Activated CD8-positive, alpha-beta memory T cell treated with anti-CD3 and anti-CD28 coated beads, Interleukin-2, amount 50 U/mL, for 1 hour (primary cell): ENCODE measurements at regions not wholly inside any gene's neighbourhood (a gene's known extent, or its start where the extent isn't known, plus 50 kb on each side); places are given as distances from the start of the nearest gene placed in this dataset.
"Not testable (repeated sequence)": the region's sequence is repeated elsewhere in the genome, so short reads cannot be mapped to it uniquely, and the experiment has no call there.

ENCODE experiments used
- DNase-seq: peaks from one replicate; pipeline ENCODE4 v3.0.0-alpha.2; 2020; ENCODE audit errors: extremely low read depth

GRCh38 chr13:21228738-21229137 is 52.3 kb downstream of the MRPL57 start:
- no peak for DNase-seq

GRCh38 chr13:21229241-21230024 is 53.0 kb downstream of the MRPL57 start:
- DNase-seq, result no peak

DNA sequence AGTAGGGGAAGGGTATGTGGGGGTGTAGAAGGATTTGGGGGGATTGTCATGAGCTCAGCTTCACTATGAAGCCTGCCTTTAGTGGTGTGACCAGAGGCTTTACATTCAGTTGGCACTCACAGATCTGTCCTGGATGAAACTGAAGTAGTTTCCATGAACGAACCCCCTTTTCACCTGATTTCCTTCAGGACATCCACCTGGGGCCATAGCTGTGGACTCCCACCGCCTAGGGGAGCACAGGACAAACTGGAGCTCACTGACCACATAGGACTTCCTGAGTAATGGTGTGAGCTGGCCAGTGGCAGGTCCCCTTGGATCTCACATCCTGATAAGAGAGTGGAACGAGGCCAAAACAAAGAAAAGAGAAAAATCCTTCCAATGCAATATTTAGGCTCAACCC is 54.1 kb downstream of the MRPL57 start:
- DNase-seq, result no peak

- no peak for DNase-seq
These were observed 55.0 kb downstream of the MRPL57 start for GRCh38 chr13:21231426-21231940.

- no peak for DNase-seq
These were observed 55.7 kb downstream of the MRPL57 start for GRCh38 chr13:21232196-21232595.

- DNase-seq, result no peak
These were observed 56.1 kb downstream of the MRPL57 start for GRCh38 chr13:21232599-21232998.

GRCh38 chr13:21233086-21233485 is 56.6 kb downstream of the MRPL57 start:
- no peak for DNase-seq

DNA sequence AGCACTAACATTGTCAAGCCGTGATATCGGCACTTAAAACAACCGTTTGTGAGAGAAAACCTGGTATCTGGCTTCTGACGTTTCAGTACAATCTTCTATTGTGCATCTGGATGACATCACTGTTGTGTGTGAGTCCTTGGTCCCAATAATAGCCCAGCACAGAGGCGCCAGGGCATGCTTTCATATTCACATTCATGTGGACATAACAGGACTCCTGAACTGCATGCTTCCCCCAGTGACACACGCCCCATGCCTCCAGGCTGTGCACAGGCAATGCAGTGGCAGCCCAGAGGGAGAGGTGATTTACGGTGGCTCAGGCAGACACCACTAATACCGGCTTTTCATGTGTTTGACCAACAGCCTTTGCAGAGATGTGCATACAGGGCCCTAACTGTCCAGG is 58.1 kb downstream of the MRPL57 start:
- no peak for DNase-seq

DNA sequence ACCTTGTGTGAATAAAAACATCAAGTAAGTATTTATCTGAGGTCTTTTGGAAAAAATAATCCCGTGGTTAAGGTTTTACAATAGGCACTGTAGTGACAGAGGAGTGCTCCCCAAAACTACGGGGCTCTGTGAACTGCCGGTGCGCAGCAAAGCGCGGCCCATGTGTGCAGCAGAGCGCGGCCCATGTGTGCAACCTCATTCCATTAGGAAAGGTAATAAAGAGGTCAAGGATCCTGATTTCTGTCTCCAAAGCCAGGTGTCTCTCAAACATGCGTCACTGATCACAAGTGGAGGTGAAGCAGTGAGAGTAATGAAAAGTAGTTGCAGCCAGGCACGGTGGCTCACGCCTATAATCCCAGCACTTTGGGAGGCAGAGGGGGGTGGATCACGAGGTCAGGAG is 58.7 kb downstream of the MRPL57 start:
- DNase-seq, result no peak

DNA sequence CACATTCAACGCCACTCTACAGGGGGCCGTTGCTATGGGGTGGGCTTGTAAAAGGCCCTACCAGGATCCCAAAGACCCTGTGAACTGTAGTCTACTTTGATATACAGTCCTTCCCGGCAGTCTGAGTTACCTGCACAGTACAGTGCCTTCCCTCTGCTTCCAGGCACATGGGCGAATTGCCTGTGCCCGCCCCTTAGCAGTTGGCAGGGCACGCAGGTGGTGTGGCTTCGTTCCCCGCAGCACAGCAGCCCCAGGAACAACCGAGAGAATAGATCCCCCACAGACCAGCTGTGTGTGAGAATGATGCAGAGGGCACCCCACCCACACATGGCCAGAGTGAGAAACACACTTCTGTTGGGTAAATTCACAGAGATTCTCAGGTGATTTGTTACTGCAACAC is 60.6 kb downstream of the MRPL57 start:
- no peak for DNase-seq

GRCh38 chr13:21238267-21238666 is 61.8 kb downstream of the MRPL57 start:
- DNase-seq, result no peak

DNA sequence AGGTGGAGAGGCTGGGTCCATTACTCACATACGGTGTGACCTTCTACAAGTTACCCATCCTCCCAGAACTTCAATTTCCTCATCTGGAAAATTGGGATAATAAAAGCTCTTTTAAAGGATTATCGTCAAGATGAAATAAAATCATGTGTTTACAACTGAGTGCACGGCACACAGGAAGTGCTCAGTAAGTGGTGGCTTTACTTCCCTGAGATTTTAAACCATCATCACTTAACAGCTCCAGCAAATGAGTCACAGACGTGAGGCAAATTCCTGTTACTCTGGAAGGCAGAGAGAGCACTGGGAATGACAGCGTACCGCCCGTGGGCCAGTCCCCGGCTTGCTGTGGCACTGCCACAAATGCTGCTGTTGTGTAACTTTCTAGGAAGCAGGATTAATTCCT is 64.1 kb downstream of the MRPL57 start:
- no peak for DNase-seq

DNA sequence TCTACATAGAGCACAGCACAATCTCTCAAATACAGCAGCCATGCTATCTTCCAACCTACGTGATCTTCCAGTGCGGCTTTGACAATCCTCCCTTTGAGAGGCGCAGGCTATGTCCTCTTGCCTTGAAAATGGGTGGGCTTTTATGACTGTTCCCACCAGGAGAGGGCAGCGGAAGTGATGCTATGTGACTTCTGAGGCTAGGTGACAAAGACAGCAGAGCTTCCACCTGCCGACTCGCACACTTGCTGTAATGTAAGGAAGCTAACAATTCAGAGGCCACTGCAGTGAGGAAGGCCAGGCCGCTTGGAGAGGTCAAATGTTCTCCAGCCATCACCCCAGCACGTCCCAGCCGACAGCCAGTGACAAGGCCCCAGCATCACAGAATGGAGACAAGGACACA is 65.8 kb downstream of the MRPL57 start:
- DNase-seq, result no peak

DNA sequence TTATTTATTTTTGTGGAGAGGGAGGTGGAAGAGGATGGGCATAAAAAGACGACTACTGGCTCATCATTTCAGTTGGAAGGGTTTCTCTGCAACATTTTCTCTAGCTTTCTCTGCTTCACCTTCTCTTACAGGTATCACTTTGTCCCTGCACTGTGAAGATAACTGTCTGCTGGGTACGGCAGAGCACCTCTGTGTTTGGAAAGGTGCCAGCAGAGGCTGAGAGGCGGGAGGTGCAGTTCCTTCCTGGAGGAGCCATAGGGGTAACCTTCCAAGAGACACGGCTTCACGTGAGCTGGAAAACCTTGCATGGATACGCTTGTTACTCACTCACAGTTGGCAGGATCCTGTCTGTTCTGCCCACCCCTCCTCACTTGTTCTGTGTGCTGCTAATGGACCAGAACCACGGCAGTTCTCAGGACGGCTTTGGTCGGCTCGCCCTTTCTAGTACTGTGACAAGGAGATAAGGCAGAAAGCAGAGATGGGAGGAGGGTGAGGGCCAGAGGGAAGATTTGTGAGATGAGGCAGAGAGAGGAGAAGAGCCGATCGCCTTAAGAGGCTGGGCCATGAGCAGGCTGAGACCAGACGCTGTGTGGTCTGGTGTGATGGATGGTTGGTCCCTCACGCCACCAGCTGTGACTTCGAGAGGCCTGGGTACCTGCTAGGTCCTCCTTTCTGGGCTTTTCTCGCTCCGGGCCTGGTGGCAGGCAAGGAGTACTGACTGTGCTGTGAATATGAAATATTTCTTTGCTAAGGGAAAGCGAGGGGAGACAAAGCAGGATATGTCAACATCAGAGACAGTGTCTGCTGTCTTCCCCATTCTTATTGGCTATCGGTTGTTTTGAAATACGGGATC is 66.8 kb downstream of the MRPL57 start:
- DNase-seq, result no peak

DNA sequence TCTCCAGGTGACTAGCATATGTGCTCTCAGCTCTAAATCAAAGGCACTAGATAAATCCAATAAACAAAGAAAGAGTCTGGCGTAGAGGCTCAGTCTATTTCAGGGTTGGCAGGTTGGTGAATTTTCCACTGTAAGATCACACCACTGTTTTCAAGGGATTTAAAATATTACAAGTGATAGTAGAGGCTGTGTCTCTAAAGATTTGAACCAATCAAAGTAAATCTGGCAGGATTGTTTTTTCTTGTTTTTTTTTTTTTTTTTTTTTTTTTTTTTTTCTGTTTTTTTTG is 67.4 kb downstream of the MRPL57 start:
- not testable (repeated sequence) for DNase-seq

- DNase-seq, result no peak
These were observed 70.4 kb downstream of the MRPL57 start for GRCh38 chr13:21246761-21247452.

GRCh38 chr13:21256351-21256761 is 79.9 kb downstream of the MRPL57 start:
- no peak for DNase-seq

- DNase-seq, result no peak
These were observed 80.4 kb downstream of the MRPL57 start for GRCh38 chr13:21256891-21257290.

- no peak for DNase-seq
These were observed 83.4 kb downstream of the MRPL57 start for GRCh38 chr13:21259571-21260455.

- not testable (repeated sequence) for DNase-seq
These were observed 84.3 kb downstream of the MRPL57 start for GRCh38 chr13:21260561-21261290.
